ENCODE measurements at regions not wholly inside any gene's neighbourhood (a gene's known extent, or its start where the extent isn't known, plus 50 kb on each side); places are given as distances from the start of the nearest gene placed in this dataset.

DNA sequence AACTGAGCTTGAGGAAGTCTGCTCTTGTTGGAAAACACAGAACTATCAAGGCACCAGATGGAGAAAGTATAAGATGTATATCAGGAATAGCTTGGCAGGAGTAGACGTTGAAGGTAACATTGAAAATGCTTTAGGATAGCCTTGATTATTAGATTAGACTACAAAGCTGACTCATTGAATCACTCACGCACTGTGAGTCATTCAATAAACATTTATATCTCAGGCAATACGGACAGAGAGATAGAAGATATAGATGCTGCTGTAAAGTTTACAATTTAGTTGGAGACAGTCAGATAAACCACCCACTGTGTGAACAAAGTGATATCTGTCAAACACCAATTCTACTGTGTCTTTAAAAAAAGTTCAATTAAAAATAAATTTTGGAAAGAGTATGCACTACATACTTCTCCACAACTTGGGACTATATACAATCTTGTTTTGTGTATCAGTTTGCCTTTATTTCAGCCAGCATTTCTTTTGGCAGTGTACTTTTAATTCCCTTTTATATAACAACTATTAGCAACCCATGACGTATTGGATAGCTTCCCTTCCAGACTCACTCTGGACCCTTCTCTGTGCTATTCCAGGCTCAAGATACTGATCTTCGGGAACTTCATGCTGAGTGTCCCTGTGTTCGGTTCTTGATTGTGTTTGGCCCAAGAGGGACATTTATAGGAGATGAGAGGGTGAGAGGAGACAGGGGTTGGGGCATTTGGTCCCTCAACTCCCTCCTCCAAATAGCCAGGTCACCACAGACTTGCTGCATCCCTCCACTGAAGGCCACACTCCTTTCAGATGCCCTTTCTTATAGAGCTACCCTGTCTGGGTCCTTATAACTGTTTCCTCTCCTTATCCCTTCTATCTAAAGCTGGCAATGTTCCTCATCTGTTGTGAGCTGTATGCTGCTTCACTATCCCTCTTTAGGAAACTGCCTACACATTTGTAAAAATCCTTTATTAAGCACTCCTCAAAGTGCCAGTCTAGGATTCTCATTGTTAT lies 176.6 kb upstream of the PTPRK start:
- Mint-ChIP-seq H3K4me3 (no peak overlapping the region), H3K9me3 (no peaks in the 10 kb centered on the region), H3K4me1 (no peaks in the 10 kb centered on the region), H3K36me3 (ENCODE audit: insufficient read depth) (no peaks in the 10 kb centered on the region), H3K27me3 (peaks cover 19% of the 10 kb centered on the region), H3K27ac (ENCODE audit: low read depth) (no peak overlapping the region)
- DNase-seq (ENCODE audit: low spot score in 2 of 2), result no peak
- ATAC-seq (replicated peaks; ENCODE audit: extremely low read depth, poor library complexity, severe bottlenecking), result no peak

DNA sequence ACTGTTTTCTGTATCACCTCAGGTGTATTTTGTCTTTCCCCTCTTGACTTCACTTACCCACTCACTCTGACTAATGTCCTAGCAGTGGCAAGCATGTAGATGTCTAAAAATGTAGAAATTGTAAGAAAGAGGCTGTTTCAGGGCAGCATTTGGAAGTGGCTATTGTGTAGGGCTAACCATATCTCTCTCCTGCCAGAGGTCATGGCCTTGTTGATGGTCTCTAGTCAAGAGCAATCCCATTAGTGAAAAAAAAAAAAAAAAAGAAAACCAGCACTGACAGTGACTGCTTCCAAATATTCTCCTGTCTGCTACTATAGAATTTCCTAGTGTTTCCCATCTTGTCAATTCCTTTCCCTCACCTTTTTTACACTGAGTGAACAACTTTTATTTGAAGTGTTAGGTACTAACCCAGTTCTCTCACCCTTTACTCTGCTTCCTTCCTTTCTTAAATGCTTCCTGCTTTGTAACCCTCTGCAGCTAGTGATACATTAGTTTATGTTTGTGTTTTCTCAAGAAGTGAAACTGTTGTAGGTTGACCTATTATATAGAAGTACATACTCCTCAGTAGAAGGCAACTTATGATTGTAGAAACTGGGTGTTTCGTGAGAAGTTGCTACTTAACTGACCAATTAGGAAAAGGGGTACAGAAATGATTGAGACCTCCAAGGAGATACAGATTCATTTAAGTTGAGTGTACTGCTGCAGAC lies 174.1 kb upstream of the PTPRK start:
- ATAC-seq (replicated peaks; ENCODE audit: extremely low read depth, poor library complexity, severe bottlenecking), result no peak

DNA sequence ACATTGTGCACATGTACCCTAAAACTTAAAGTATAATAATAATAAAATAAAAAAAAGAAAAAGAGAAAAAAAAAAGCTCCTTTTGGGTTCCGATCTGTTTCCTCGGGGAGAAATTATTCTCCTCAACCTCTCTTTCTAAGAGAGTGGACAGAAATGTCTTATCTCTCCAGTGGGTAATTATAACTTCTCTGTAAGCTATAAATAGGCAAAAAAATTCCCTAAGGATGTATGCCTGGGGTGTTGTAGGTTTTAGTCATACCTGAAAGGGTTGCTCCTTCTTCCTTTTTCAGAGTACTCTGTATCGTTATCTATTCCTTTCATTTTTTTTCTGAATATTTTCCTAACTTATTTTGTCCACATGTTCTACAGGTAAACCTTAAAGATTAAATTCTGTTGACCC lies 169.7 kb upstream of the PTPRK start:
- Mint-ChIP-seq H3K27me3 (peaks cover 54% of the 10 kb centered on the region), H3K4me1 (no peaks in the 10 kb centered on the region), H3K27ac (ENCODE audit: low read depth) (no peak overlapping the region), H3K9me3 (no peaks in the 10 kb centered on the region), H3K36me3 (ENCODE audit: insufficient read depth) (no peaks in the 10 kb centered on the region), H3K4me3 (no peak overlapping the region)
- no peak for ATAC-seq (replicated peaks; ENCODE audit: extremely low read depth, poor library complexity, severe bottlenecking)
- DNase-seq (ENCODE audit: low spot score in 2 of 2), result no peak

More for the DNA sequence above, 174.1 kb upstream of the PTPRK start:
- Mint-ChIP-seq H3K4me1 (no peaks in the 10 kb centered on the region), H3K4me3 (no peak overlapping the region), H3K27ac (ENCODE audit: low read depth) (no peak overlapping the region), H3K36me3 (ENCODE audit: insufficient read depth) (no peaks in the 10 kb centered on the region), H3K9me3 (no peaks in the 10 kb centered on the region), H3K27me3 (peaks cover 39% of the 10 kb centered on the region)
- no peak for DNase-seq (ENCODE audit: low spot score in 2 of 2)

DNA sequence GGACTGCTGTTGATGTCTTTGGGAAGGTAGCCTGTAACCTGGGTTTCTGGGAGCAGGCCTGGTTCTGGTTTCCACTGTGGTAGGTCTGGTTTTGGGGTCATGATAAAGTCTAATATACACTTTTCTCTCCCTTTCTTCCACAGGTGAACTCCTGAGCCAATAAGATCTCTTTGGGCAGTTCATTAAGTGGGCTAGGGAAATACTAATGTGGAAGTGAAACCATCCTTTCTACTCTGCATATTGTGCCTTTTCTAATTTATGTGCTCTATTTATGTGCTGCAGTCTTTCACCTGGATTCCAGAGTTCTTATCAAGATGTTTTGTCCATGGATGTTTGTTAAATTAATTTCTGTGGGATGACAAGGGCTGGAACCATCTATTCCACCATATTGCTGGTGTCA lies 165.7 kb upstream of the PTPRK start:
- no peaks in the 10 kb centered on the region for H3K9me3 Mint-ChIP-seq
- H3K27ac Mint-ChIP-seq (ENCODE audit: low read depth), result no peak overlapping the region
- H3K4me1 Mint-ChIP-seq, result no peaks in the 10 kb centered on the region
- DNase-seq (ENCODE audit: low spot score in 2 of 2), result no peak
- peaks cover 65% of the 10 kb centered on the region for H3K27me3 Mint-ChIP-seq
- H3K4me3 Mint-ChIP-seq, result no peak overlapping the region
- H3K36me3 Mint-ChIP-seq (ENCODE audit: insufficient read depth), result no peaks in the 10 kb centered on the region
- no peak for ATAC-seq (replicated peaks; ENCODE audit: extremely low read depth, poor library complexity, severe bottlenecking)

DNA sequence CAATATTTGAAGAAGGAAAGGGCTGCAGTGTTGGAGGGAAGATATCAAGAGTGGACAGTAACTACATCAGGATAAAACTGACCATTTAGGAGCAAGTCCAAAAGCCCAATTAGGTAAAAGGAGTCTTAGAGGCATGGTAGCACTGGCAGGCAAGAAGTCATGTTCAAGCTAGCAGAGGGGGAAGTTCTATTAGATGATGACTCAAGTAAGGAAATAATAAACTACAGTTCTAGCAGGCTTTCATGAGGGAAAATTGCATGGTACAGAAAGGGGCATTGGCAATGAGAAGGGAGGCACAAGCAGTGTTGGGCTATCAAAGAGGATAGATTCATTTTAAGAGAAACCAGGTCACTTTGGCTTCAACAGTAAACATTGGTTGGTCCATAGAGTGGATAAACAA lies 156.1 kb upstream of the PTPRK start:
- no peak for DNase-seq (ENCODE audit: low spot score in 2 of 2)
- Mint-ChIP-seq H3K9me3 (no peaks in the 10 kb centered on the region), H3K27me3 (peaks cover 2% of the 10 kb centered on the region), H3K4me1 (no peaks in the 10 kb centered on the region), H3K4me3 (no peak overlapping the region), H3K27ac (ENCODE audit: low read depth) (no peak overlapping the region), H3K36me3 (ENCODE audit: insufficient read depth) (no peaks in the 10 kb centered on the region)
- no peak for ATAC-seq (replicated peaks; ENCODE audit: extremely low read depth, poor library complexity, severe bottlenecking)

DNA sequence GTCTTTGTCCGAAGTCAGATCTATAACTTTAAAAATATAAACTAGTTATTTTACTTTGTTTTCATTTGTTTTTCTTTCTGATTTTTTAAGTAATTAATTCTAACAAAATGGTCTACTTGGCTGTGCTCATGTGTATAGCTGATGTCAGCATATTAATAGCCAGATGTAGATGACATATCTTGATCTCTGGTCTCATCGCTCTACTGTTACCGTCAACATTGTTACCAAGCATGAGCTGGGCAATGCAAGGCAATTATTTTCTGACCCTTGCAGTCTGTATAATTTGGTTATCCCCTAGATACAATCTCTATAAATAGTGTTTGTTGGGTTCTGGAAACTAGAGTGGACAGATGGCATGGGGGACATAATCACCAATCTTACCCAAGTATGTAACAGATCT lies 151.6 kb upstream of the PTPRK start:
- no peaks in the 10 kb centered on the region for H3K4me1 Mint-ChIP-seq
- no peaks in the 10 kb centered on the region for H3K9me3 Mint-ChIP-seq
- ATAC-seq (replicated peaks; ENCODE audit: extremely low read depth, poor library complexity, severe bottlenecking) (no peak), DNase-seq (ENCODE audit: low spot score in 2 of 2) (no peak)
- H3K4me3 Mint-ChIP-seq, result no peak overlapping the region
- no peaks in the 10 kb centered on the region for H3K27me3 Mint-ChIP-seq
- no peaks in the 10 kb centered on the region for H3K36me3 Mint-ChIP-seq (ENCODE audit: insufficient read depth)
- H3K27ac Mint-ChIP-seq (ENCODE audit: low read depth), result no peak overlapping the region

DNA sequence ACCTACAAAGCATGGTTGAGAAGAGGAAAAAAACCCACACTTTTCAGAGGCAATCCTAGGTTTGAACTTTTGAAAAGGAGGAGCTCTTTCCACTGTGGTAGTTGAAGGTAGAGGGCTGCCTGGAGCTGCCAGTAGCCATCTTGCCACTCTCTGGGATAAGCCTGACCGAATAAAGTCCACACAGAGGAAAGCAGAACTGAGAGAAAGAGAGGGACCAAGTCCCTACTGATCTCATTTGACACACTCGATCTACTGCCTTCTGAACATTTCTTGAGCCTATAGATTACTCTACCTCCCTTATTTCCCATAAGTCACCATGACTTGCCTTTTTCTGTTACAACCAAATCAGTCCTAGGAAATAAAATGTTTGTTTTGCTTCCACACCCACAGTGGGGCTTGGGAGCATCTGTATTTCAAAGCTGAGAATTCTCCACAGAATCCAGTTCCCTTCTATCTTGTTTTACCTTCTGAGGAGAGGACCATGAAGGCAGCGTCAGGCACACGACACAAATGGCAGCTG lies 147.0 kb upstream of the PTPRK start:
- no peak for ATAC-seq (replicated peaks; ENCODE audit: extremely low read depth, poor library complexity, severe bottlenecking)
- Mint-ChIP-seq H3K4me1 (no peaks in the 10 kb centered on the region), H3K36me3 (ENCODE audit: insufficient read depth) (no peaks in the 10 kb centered on the region), H3K4me3 (no peak overlapping the region), H3K9me3 (no peaks in the 10 kb centered on the region), H3K27ac (ENCODE audit: low read depth) (no peak overlapping the region), H3K27me3 (no peaks in the 10 kb centered on the region)
- no peak for DNase-seq (ENCODE audit: low spot score in 2 of 2)

DNA sequence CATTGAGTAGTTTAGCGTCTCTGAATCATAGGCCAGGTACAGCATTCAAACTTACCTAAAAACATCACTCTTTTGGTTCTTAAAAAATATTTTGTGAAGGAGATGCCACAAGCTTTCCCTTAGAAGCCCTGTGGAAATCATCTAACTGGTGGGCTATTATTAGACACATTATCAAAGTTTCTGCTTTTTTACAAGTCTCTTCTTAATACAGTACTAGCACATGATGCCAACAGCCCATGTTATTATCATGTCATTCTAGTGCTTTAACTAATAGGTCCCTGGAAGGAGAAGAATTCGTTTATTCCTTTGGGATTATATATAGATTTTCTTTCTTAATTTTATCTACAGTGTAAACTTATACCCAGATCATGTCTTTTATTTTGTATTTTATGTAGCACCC lies 146.0 kb upstream of the PTPRK start:
- H3K36me3 Mint-ChIP-seq (ENCODE audit: insufficient read depth), result peaks cover 2% of the 10 kb centered on the region
- no peak overlapping the region for H3K4me3 Mint-ChIP-seq
- H3K27ac Mint-ChIP-seq (ENCODE audit: low read depth), result no peak overlapping the region
- H3K27me3 Mint-ChIP-seq, result no peaks in the 10 kb centered on the region
- DNase-seq (ENCODE audit: low spot score in 2 of 2) (no peak), ATAC-seq (replicated peaks; ENCODE audit: extremely low read depth, poor library complexity, severe bottlenecking) (no peak)
- no peaks in the 10 kb centered on the region for H3K4me1 Mint-ChIP-seq
- H3K9me3 Mint-ChIP-seq, result no peaks in the 10 kb centered on the region

DNA sequence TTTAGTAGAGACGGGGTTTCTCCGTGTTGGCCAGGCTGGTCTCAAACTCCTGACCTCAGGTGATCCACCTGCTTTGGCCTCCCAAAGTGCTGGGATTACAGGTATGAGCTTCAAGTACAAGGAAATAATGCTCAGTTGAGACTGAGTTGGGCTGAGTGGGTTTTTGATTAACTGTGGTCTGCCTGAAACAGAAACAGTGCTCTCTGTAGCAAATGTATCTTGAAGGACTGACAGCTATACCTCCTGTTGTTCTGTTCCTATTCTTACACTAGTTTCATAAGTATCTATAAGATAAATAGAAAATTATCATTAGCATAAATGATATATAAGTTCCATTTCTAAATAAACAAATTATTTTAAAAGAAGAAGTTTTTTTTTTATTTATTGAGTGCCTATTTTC lies 142.8 kb upstream of the PTPRK start:
- H3K4me3 Mint-ChIP-seq, result no peak overlapping the region
- no peaks in the 10 kb centered on the region for H3K27me3 Mint-ChIP-seq
- H3K36me3 Mint-ChIP-seq (ENCODE audit: insufficient read depth), result peaks cover 2% of the 10 kb centered on the region
- H3K9me3 Mint-ChIP-seq, result no peaks in the 10 kb centered on the region
- H3K27ac Mint-ChIP-seq (ENCODE audit: low read depth), result no peak overlapping the region
- no peaks in the 10 kb centered on the region for H3K4me1 Mint-ChIP-seq
- no peak for ATAC-seq (replicated peaks; ENCODE audit: extremely low read depth, poor library complexity, severe bottlenecking)
- no peak for DNase-seq (ENCODE audit: low spot score in 2 of 2)

DNA sequence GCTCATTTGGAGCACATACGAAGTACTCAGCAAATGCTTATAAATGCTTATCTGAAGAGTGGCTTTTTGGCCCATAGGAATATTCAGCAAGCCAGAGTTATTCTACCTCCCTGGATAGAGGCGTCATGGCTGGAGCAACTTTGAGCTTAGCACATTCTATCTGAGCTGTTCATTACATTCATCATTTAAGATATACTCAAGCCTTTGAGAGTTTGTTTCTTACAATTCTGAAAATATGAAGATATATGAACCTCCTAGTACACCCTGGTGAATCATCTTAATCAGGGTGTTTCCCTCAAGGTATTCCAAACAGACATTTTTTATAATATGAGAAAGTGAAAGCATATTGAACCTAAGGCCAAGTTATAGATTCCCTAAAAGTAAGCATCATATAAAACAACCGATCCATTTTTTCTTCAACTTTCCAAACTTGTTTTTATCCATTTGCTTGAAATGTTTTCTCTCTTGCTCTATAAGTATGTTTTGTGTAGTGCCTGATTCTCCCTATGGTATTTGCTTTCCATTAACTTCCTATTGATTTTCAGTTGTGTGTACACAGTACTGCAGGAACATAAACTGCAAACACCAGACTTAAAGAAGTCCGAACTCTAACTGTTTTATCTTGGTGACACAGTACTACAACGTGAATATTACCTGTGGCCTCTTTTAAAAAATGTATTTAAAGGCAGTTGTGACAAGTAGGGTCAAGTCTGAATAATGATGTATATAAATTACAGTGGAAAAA lies 139.7 kb upstream of the PTPRK start:
- DNase-seq (ENCODE audit: low spot score in 2 of 2) (no peak), ATAC-seq (replicated peaks; ENCODE audit: extremely low read depth, poor library complexity, severe bottlenecking) (no peak)
- no peaks in the 10 kb centered on the region for H3K4me1 Mint-ChIP-seq

DNA sequence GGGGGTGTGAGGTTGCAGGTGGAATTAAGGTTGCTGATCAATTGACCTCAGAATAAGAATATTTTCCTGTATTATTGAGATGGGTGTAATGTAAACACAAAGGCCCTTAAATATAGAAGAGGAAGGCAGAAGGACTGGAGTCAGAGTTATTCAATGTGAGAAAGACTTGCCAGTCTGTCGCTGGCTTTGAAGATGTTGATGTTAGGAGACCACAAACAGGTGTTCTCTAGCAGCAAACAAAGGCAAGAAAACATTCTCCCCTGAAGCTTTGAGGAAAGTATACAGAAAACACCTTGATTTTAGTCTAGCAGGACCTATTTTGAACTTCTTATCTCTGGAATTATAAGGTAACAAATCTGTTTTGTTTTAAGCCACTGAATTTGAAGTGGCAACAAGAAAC lies 138.9 kb upstream of the PTPRK start:
- no peaks in the 10 kb centered on the region for H3K9me3 Mint-ChIP-seq
- DNase-seq (ENCODE audit: low spot score in 2 of 2), result no peak
- peaks cover 7% of the 10 kb centered on the region for H3K27me3 Mint-ChIP-seq

More for the DNA sequence above, 139.7 kb upstream of the PTPRK start:
- no peaks in the 10 kb centered on the region for H3K9me3 Mint-ChIP-seq
- peaks cover 7% of the 10 kb centered on the region for H3K27me3 Mint-ChIP-seq
- H3K36me3 Mint-ChIP-seq (ENCODE audit: insufficient read depth), result peaks cover 2% of the 10 kb centered on the region
- H3K27ac Mint-ChIP-seq (ENCODE audit: low read depth), result no peak overlapping the region
- H3K4me3 Mint-ChIP-seq, result no peak overlapping the region

DNA sequence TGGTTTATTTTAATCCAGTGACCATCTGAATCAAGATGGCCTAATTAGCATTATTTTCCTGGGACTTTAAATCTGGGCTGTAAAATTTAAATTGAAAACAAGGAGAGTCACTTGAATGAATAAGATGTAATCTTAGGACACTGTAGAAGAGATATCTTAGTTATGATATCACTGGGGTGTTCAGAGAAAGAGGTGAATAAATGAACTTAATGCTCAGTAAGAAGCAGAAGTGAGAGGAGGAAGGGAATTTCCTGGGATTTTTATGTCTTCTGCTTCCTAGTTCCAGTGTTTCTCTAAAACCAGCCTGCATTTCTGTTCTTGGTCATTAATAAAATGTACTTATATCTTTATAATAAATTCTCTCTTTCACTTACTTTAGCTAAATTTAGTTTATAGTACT lies 136.8 kb upstream of the PTPRK start:
- Mint-ChIP-seq H3K27me3 (peaks cover 7% of the 10 kb centered on the region), H3K27ac (ENCODE audit: low read depth) (no peak overlapping the region), H3K4me1 (no peaks in the 10 kb centered on the region), H3K4me3 (no peak overlapping the region), H3K36me3 (ENCODE audit: insufficient read depth) (peaks cover 5% of the 10 kb centered on the region), H3K9me3 (no peaks in the 10 kb centered on the region)
- DNase-seq (ENCODE audit: low spot score in 2 of 2), result no peak
- no peak for ATAC-seq (replicated peaks; ENCODE audit: extremely low read depth, poor library complexity, severe bottlenecking)

More for the DNA sequence above, 138.9 kb upstream of the PTPRK start:
- ATAC-seq (replicated peaks; ENCODE audit: extremely low read depth, poor library complexity, severe bottlenecking), result no peak
- Mint-ChIP-seq H3K4me1 (no peaks in the 10 kb centered on the region), H3K4me3 (no peak overlapping the region), H3K27ac (ENCODE audit: low read depth) (no peak overlapping the region), H3K36me3 (ENCODE audit: insufficient read depth) (peaks cover 2% of the 10 kb centered on the region)
